ENCODE measurements at regions not wholly inside any gene's neighbourhood (a gene's known extent, or its start where the extent isn't known, plus 50 kb on each side); places are given as distances from the start of the nearest gene placed in this dataset.

DNA sequence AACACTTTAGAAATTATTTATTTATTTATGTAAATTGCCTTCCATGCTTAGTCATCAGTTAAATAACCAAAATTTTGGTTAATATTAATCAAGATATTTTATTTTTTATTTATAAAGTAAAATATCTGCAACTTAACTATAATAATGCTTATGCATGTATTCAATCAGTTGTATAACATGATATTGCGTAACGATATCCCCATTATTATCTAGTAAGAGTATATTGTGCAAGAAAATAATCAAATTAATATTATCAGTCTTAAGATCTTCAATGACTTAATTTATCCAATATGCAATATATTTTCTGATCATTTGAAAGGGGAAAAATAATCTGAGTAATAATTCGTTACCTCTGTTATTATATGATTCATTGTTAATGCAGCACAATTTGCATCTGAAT is 596.7 kb downstream of the GABRG1 start:
- ATAC-seq, result no peak
- no peak overlapping the region for H3K27ac ChIP-seq
- 64% methylated on average over 3 of the region's 3 CpGs for WGBS (ENCODE audit: insufficient coverage, low coverage, low lambda C conversion rate, missing lambda C conversion rate)
- TF ChIP-seq, protein P1, sequence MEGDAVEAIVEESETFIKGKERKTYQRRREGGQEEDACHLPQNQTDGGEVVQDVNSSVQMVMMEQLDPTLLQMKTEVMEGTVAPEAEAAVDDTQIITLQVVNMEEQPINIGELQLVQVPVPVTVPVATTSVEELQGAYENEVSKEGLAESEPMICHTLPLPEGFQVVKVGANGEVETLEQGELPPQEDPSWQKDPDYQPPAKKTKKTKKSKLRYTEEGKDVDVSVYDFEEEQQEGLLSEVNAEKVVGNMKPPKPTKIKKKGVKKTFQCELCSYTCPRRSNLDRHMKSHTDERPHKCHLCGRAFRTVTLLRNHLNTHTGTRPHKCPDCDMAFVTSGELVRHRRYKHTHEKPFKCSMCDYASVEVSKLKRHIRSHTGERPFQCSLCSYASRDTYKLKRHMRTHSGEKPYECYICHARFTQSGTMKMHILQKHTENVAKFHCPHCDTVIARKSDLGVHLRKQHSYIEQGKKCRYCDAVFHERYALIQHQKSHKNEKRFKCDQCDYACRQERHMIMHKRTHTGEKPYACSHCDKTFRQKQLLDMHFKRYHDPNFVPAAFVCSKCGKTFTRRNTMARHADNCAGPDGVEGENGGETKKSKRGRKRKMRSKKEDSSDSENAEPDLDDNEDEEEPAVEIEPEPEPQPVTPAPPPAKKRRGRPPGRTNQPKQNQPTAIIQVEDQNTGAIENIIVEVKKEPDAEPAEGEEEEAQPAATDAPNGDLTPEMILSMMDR (IDR thresholded peaks at IDR 0.05), result no peak
- TF ChIP-seq POLR2A (IDR thresholded peaks at IDR 0.05), result no peak
- H3K4me3 ChIP-seq, result no peak overlapping the region
- DNase-seq, result no peak
- H3K27me3 ChIP-seq, result no peaks in the 10 kb centered on the region
- intact Hi-C loops (cut with DNase I), result no loop called here
- no peaks in the 10 kb centered on the region for H3K36me3 ChIP-seq
- H3K4me1 ChIP-seq, result no peaks in the 10 kb centered on the region
- no peaks in the 10 kb centered on the region for H3K9me3 ChIP-seq

DNA sequence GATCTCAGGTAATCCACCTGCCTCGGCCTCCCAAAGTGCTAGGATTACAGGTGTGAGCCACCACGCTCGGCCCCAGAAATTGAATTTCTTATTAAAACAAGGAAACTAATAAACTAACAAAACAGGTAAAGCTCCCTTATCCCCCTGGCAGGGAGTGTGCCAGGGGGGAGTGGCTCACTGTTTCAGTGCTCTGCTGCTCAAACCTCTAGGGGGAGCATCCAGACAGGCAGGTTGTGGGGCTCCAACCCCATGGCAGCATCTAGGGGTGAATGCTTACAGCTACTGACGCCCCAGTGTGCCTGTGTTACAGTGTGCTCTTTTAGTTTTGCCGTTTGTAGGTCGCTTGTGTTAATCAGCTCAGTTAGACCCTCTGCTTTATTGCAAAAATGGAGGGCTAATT is 605.0 kb downstream of the GABRG1 start:
- no peaks in the 10 kb centered on the region for H3K4me1 ChIP-seq
- no peaks in the 10 kb centered on the region for H3K9me3 ChIP-seq
- no peaks in the 10 kb centered on the region for H3K36me3 ChIP-seq
- no peaks in the 10 kb centered on the region for H3K27me3 ChIP-seq
- intact Hi-C loops (cut with DNase I), result no loop called here
- ATAC-seq (no peak), DNase-seq (no peak)
- no peak overlapping the region for H3K27ac ChIP-seq
- no peak for TF ChIP-seq POLR2A (IDR thresholded peaks at IDR 0.05)
- TF ChIP-seq, protein P1 (IDR thresholded peaks at IDR 0.05), result no peak
- no peak overlapping the region for H3K4me3 ChIP-seq
- 69% methylated on average over 5 of the region's 6 CpGs for WGBS (ENCODE audit: insufficient coverage, low coverage, low lambda C conversion rate, missing lambda C conversion rate)

DNA sequence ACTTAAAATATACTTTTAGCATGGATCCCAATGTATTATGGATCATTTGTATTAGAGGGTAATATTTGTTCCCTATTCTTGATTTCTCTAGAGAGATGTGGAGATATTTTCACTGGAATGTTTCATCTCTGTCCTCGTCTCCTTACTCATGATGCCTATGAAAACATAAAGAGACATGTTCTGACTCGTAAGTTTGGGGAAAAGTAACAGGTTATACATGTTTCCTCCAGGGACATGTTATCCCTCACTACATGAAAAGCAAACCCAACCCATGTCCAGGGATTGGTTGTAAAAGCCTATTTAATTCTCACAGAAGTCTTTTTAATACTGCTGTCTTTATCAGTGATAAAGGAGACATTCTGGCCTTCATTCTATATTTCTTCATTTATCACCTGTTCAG is 621.4 kb downstream of the GABRG1 start:
- Histone ChIP-seq H3K36me3 (no peaks in the 10 kb centered on the region), H3K27me3 (no peaks in the 10 kb centered on the region), H3K27ac (no peak overlapping the region), H3K4me3 (no peak overlapping the region), H3K9me3 (no peaks in the 10 kb centered on the region), H3K4me1 (no peaks in the 10 kb centered on the region)
- TF ChIP-seq, protein P1 (IDR thresholded peaks at IDR 0.05), result no peak
- no peak for TF ChIP-seq POLR2A (IDR thresholded peaks at IDR 0.05)
- intact Hi-C loops (cut with DNase I), result no loop called here
- 38% methylated on average over 2 of the region's 2 CpGs for WGBS (ENCODE audit: insufficient coverage, low coverage, low lambda C conversion rate, missing lambda C conversion rate)
- DNase-seq (no peak), ATAC-seq (no peak)

DNA sequence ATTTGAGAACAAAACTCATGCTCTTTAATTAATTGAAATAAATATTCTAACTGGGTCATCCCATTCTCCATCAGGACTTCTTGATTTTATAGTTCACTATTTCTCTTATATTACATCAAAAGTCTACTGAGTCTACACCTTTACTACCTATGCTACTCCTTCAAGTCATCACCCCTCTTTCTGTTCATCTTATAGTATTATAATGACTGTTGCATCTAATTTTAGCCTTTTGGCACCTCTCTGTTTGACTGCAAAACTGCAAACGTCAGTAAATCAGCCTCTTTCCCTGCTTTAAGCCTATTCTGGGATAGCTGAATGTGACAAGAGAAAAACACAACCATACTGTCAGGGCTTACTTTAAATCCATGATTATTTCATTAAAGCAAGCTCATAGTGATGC is 639.1 kb downstream of the GABRG1 start:
- H3K4me3 ChIP-seq, result no peak overlapping the region
- no peak overlapping the region for H3K27ac ChIP-seq
- H3K9me3 ChIP-seq, result no peaks in the 10 kb centered on the region
- H3K27me3 ChIP-seq, result no peaks in the 10 kb centered on the region
- intact Hi-C loops (cut with DNase I), result no loop called here
- ATAC-seq (no peak), DNase-seq (no peak)
- TF ChIP-seq POLR2A (IDR thresholded peaks at IDR 0.05), result no peak
- TF ChIP-seq, protein P1 (IDR thresholded peaks at IDR 0.05), result no peak
- no peaks in the 10 kb centered on the region for H3K36me3 ChIP-seq
- 14% methylated on average over 1 of the region's 1 CpG for WGBS (ENCODE audit: insufficient coverage, low coverage, low lambda C conversion rate, missing lambda C conversion rate)
- H3K4me1 ChIP-seq, result no peaks in the 10 kb centered on the region

DNA sequence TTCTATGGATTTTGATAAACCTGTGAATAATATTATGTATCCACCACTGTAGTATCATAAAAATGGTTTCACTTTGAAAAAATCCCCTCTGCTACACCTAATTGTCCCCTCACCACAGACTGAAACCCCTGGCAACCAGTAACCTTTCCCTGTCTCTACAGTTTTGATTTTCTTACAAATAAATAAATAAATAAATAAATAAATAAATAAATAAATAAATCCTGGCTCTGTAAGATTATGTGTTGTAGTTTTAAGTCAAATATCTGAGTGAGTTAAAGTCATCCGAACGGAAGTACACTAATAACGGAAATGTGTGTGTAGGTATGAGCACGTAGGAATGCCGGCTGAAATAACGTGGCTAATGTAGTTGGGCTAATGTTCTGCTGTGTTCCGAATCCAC is 641.5 kb downstream of the GABRG1 start:
- no peaks in the 10 kb centered on the region for H3K36me3 ChIP-seq
- no peak overlapping the region for H3K27ac ChIP-seq
- intact Hi-C loops (cut with DNase I), result no loop called here
- H3K27me3 ChIP-seq, result no peaks in the 10 kb centered on the region
- H3K4me3 ChIP-seq, result no peak overlapping the region
- TF ChIP-seq, protein P1 (IDR thresholded peaks at IDR 0.05), result no peak
- TF ChIP-seq POLR2A (IDR thresholded peaks at IDR 0.05), result no peak
- DNase-seq (no peak), ATAC-seq (no peak)
- 81% methylated on average over 7 of the region's 7 CpGs for WGBS (ENCODE audit: insufficient coverage, low coverage, low lambda C conversion rate, missing lambda C conversion rate)
- H3K4me1 ChIP-seq, result no peaks in the 10 kb centered on the region
- no peaks in the 10 kb centered on the region for H3K9me3 ChIP-seq

All from right lobe of liver (tissue), 6 donors.